NCI-H510A (cell line): ENCODE measurements at regions not wholly inside any gene's neighbourhood (a gene's known extent, or its start where the extent isn't known, plus 50 kb on each side); places are given as distances from the start of the nearest gene placed in this dataset.
"Not testable (repeated sequence)": the region's sequence is repeated elsewhere in the genome, so short reads cannot be mapped to it uniquely, and the experiment has no call there.

Source experiments
- DNase-seq: peaks from one replicate; lab custom pipeline; 2025; lab: John Stamatoyannopoulos, UW

DNA sequence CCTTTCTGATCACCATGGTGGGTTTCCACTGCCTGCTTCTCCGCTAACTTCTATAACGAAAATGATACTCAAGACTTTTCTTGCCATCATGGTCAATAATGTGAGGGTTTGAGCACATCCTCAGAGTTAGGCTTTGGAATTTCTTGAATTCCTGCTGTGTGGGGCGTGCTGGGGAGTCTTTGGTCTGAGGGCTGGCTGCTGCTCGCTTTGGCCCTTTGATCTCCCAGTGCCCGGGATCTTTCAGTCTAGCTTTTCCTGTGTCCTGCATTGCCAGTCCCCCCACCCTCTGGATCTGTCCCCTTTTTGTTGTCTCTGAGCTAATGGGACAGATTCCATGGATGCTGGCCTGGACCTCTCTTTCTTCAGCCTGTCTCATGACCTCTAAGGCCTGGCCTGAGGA is 182.6 kb downstream of the NPIPA7 start:
- DNase-seq: not testable (repeated sequence)

DNA sequence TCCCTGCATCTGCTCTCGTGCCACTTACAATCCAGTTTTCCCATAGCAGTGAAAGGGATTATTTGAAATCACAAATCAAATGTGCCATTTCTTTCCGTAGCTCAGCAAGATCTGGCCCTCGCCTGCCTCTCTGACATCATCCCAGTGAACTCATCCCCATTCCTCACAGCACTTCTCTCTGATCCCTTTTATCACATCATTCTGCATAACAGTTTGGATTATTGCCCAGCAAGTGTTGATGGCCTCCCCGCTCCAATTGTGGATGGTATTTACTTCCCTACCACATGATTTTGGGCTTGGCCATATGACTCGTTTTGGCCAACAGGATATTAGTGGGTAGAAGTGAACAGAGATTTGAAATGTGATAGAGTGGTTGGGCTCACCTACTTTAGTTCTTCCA is 185.0 kb downstream of the NPIPA7 start:
- DNase-seq: not testable (repeated sequence)

DNA sequence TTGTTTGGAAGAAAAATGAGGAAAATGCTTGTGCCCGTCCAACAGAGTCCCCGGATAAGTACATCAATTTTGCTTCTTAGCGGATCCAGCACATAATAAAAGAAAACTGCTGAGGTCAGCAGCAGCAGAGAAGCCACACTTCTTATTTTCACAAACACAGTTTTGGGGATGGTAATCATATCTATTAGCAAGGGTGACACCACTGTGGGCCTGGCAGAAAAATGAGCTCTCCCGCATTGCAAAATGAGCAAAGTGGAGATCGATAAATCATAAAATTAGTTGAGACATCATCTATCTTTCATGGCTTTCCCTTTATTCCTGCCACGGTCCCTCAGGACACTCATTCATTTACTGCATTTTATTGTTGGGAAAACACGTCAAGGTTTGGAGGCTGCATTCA is 186.4 kb downstream of the NPIPA7 start:
- not testable (repeated sequence) for DNase-seq

DNA sequence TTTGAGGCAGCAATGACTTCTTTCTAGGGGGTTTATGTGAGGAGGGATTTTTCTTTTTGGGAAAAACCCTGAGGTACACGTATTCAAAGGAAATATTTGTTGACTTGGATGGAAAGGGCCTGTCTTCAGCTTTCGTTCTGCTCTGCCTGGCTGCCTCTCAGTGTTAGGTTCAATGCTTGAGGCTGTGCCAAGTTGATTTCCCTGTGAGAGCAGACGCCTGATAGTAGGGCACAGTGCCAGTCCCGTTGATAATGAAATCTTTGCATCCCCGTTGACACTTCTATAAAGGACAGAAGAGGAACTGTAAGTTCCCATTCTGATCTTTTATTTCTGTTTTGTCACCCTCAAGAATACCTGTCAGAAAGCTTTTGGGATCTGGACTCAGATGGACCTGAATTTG is 191.1 kb downstream of the NPIPA7 start:
- DNase-seq: not testable (repeated sequence)

DNA sequence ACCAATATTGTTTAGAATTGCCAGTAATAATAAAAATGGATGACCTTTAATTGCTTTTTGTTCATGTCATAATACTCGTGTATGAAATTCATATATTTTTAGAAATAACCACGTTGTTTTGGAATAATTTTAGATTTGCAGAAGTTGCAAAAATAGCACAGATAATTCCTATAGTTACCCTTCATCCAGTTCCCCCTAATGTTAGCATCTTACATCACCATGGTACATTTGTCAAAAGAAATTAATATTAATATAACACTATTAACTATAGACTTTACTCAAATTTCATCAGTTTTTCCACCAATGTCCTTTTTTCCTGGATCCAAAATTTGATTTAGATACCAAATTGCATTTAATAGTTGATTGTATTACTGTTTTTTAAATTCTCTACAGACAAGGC is 191.9 kb downstream of the NPIPA7 start:
- not testable (repeated sequence) for DNase-seq

DNA sequence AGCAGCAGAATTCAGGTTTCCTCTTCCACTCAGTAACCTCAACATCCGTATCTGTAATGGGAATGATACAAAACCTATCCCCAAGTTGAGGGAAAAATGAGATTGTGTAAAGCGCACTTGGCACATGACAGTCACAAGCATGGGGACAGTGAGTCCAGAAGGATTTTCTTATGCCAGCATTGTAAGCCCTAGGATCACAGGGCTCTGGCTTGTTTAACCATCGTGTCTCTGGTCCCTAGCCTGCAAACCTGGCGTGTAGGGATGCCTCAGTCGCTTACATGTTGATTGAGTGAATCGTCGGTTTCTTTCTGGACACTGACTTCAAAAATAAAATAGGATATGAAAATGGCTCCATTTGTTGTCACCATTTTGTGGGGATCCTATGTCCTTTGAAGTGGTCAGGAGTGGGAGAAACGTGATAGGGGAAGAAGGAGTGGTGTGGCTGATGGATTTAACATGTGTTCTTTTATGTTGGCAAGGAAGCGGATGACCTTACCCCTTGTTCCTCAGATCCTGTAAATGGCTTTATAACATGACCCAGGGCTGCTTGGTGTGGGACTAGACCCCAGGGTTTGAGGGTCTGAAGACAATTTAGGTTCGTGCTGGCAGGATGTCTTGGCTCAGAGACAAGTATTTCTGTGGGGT is 193.3 kb downstream of the NPIPA7 start:
- DNase-seq: not testable (repeated sequence)

DNA sequence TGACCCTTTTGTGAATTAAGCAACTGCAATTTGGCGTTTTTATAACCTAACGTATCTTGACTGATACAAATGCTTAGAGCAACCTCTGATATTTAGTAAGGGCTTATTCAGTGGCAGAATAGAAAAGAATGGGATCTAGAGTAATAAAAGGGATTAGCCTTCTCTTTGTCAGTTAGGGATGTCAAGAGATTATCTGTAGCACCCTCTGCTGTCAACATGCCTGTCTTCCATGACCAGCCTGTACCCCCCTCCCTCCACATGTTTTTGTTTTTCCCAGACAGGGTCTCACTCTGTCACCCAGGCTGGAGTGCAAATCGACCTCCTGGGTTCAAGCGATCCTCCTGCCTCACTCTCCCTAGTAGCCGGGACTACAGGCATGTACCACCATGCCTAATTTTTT is 198.1 kb downstream of the NPIPA7 start:
- DNase-seq: not testable (repeated sequence)

DNA sequence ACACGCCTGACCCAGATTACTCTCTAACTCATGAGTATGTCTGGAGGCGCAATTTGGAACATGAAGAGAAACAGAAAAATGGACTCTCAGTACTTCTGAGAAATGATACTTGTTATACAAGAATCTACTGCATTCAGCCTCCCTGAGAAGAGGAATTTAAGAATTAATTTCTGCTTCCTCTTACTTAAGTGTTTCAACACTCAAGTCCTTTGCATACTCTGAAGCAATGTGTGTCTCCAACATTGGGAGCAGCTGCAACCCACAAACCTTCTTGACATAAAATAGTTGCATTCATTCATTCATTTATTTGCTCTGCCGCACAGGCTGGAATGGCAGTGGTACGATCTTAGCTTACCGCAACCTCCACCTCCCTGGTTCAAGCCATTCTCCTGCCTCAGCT is 199.8 kb downstream of the NPIPA7 start:
- no peak for DNase-seq

DNA sequence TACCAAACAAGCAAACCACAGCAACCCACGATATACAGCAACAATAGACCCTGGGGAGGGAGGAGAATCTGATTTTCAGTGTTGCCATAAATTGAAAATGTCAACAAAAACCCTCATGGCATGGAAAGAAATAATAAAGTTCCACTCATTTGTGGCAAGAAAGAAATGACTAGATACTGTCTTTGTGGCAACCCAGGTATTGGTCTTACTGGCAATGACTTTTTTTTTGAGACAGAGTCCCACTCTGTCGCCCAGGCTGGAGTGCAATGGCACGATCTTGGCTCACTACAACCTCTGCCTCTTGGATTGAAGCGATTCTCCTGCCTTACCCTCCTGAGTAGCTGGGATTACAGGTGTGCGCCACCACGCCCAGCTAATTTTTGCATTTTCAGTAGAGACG is 204.0 kb downstream of the NPIPA7 start:
- DNase-seq: not testable (repeated sequence)

DNA sequence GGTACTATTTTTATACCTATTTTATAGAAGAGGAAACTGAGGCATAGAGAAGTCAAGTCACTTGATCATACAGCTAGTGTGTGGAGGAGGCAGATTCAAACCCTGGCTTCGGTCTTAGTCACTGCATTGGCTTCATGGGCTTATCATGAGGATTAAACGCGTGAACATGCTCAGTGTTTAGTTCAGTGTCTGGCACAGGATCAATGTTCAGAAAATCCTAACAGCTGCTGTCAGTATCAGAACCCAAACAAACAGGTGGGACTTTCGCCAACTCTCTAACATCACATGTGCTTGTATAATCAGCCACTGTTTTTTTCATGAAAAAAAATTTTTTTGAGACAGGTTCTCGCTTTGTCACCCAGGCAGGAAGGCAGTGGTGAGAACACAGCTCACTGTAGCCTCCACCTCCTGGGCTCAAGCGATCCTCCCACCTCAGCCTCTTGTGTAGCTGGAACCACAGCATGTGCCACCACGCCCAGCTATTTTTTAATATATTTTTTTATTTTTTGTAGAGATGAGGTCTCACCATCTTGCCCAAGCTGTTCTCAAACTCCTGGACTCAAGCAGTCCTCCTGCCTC is 207.2 kb downstream of the NPIPA7 start:
- DNase-seq: not testable (repeated sequence)

DNA sequence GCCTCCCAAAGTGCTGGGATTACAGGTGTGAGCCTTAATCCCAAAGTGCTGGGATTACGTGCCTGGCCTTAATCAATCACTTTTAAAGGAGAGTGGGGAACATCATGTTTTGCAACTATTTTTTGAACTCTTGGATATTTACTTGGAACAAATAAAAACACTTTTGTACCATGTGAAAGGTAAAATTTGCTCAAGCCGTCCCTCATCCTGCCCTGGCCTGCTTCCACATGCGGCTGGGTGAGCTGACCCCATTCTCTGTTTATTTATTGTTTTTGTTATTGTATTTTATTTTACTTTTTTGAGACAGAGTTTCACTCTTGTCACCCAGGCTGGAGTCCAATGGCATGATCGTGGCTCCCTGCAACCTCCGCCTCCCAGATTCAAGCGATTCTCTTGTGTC is 208.0 kb downstream of the NPIPA7 start:
- DNase-seq: not testable (repeated sequence)

DNA sequence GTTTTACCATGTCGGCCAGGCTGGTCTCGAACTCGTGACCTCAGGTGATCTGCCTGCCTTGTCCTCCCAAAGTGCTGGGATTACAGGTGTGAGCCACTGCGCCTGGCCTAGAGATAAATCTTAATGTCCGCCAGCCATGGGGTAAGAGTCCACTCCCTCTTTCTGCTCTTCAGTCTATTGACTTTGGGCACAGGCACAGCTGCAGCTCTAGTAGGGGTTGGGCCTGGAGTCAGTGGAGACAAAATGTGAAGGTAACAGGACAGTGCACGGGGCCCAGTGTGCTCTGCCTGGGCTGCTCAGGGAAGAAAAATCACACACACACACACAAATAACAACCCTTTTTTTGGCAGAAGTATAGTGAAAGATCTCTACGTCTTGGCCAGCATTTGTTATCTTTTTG is 209.5 kb downstream of the NPIPA7 start:
- DNase-seq: not testable (repeated sequence)

DNA sequence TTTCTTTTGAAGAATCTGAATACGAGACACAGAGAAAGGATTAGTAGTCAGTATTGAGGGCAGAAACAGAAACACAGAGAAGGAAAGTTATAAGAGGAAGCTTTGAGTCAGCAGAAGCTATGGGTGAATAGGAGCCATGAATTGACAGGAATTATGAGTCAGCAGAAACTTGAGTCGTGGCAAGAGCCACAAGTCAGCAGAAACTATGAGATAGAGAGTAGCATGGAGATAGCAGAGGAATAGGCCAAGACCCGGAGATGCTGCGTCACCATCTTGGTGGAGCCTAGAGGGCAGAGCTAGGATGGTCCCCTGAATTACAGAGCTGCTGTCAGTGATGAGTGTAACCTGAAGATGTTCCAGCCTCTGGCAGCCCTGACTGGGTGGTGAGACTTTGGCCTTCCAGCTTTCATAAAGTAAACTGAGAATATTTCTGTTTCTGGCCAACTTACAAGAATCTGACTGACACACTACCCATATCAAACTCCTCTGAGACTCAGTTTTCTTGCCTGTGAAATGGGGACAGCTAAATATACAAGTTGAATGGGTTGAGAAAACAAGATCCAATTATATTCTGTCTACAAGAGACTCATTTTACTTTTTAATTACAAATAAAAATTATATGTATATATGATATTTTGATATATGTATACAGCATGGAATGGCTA is 211.8 kb downstream of the NPIPA7 start:
- DNase-seq: not testable (repeated sequence)

DNA sequence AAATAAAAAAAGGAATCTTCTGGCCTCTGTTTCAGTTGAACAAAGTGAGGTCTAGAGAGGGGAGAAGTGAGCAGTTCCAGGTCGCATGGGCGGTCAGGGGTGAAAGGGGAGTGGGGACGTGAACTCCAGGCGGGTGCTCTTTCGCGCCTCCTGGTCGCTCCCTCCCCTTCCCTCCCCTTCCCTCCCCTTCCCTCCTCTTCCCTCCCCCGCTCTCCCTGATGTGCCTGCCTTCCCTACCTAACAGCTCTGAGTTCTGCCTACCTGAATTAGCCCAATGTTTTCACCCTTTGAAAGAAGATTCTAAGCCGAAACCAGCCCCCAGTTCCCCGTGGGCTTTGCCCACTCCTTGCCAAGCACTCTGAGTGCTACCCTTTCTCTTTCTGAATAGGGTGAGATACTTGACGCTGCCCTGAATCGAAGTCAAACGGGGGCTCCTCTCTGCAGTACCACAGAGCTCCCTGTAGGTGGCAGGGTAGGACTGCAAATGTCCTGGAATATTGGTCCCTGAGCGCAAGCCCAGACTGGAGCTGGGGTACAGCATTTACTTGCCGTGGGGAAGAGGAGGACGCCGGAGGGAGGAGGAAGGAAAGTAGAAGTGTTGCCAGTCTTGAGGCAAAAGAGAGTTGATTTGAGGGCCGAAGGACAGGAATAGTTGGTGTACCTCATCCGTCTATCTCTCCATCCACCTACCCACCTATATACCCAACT is 214.4 kb downstream of the NPIPA7 start:
- not testable (repeated sequence) for DNase-seq

DNA sequence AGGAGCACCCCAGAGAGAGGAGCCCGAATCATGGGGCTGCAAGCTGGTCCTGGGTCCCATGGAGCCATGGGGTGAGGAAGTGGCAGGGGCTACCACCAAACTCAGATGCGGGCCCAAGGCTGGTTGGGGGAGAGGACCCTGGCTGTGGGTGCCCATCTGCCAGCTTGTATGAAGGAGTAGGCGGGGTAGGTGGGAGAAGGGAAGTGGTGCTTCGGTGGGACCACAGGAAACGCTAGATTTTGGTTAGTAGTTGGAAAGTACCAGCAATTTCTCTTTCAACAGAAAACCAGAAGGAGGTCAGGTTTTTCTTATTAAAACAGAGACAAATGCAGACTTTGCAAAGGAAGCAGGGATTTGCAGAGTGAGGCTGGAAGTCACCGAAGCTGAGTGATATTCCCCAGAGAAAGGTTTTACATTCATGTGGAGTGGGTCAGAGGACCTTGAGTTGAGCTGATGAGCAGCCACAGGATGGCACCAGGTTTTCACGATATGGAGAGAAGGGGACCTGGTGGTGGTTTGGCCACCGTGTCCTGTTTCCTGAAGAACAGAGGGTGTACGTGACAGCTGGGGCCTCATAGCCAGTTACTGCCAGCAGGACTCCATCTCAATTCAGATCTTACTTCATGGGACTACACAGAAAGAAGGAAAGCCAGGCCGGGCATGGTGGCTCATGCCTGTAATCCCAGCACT is 216.2 kb downstream of the NPIPA7 start:
- DNase-seq: not testable (repeated sequence)

DNA sequence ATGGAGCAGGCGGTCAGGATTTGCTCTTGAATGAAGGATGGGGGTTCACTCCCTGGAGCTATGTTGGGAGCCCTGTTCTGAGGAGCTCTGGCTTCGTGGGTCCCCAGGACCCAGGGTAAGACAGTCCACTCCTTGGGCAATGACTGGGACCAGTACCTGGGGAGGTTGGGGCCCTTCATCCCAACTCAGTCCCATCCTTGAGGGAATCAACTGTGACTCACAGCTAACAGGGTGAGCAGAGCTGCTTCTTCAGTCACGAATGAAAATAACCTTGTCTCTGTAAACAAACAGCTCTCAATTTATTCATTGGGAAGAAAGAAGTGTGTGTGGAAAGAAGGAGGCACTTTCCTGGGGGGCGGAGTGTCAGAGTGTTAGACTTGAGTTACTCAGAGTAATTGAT is 222.3 kb downstream of the NPIPA7 start:
- not testable (repeated sequence) for DNase-seq

DNA sequence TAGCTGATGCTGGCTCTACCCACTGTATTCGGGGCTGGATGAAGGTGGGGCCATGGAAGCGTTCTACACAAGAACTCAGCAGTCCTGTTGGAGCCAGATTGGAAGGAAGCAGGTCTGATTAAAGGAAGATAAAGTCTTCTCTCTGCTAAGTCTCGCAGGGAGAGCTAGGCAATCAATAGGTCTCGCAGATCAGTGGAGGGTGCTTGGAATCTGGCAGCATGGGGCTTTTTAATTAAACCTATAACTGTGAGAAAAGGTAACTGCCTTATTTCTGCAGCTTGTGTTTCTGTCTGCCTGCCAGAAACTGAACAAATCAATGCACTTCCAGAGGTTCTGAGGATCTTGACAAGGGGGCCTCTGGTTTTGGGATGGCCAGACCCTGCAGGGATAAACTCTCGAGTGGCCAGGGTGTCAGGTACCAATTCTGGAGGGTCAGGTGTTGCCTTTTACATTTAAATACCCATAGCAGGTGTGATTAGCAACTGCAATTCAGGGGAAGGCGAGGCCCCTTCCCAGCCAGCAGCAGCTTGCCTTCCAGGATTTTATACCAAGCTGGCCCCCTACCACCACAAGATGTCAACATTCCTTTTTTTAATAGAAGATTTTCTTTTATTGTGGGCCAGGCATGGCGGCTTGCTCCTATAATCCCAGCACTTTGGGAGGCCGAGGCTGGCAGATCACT is 228.6 kb downstream of the NPIPA7 start:
- DNase-seq: not testable (repeated sequence)

DNA sequence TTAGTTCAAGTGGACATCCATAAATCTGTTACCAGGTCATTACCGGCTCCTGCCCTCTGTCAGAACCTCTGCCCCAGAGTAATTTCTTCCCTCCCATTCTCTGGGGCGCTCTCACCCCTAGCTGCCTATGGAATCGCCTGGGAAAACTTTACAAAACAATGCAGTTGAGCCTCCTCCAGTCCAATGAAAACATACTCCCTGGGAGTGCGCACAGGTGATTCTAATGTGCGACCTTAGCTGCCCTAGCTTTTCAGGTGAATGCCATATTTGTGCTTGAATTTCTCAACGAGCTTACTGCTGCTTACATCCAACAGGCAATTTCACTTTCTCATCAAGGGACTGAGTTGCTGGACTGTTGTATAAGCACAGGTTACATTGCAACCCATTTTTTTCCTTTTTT is 230.7 kb downstream of the NPIPA7 start:
- DNase-seq: not testable (repeated sequence)

DNA sequence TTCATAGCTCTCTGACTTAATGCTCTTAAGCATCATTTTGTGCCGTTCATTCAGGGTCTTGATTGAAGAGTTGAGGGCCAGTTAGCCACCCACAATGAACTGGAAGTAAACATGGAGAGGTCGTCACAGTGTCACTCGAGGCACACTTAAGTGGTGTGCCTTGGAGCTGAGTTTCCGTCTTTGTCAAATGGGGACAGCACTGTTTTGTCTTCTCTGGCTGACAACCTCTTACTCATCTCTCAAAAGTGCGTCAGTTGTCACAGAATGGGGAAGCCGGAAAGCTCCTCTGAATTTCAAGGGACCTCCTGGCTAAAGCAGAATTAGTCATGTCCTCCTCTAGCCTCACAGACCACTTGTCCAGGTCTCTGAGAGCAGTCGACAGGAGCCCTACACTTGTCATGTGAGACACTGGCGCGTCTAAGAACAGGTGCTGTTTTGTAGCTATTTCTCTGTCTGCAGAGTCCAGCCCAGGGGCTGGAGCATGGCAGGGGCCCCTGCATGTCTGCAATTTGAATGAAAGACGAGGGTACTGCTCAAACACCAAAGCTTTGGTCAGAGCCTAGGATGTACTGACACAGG is 231.5 kb downstream of the NPIPA7 start:
- DNase-seq: peak; percentile 2

DNA sequence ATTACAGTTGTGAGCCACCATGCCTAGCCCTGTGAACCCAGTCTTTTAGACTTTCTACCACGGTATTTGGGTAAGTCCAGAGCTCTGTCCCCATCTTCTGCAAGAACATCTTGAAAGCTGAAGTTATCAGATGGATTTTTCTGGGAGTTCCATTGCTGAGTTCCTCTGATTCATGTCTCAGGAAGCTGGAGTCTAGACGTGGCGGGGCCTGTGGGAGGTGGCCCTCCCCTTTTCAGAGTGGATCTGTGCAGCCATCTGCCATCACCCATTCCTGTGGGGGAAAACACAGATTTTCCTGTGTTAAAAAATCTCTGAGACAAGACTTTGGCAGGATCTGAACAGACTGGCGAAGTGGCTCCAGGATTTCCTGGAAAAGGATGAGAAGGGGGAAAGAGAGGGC is 234.3 kb downstream of the NPIPA7 start:
- DNase-seq: not testable (repeated sequence)

DNA sequence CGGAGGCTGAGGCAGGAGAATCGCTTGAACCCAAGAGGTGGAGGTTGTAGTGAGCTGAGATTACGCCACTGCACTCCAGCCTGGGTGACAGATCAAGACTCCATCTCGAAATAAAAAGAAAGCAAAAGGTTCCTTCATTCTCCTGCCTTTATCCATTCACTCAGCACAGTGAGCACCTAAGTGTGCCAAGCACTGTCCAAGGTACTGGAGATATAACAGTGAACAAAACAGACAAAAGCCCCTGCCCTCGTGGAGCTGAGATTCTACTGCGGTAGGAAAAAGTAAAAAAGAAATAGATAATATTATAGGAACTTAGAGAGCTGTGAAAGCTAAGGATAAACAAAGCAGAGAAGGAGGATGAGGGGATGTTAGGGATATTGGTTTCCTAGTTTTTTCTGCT is 235.5 kb downstream of the NPIPA7 start:
- not testable (repeated sequence) for DNase-seq
